ENCODE measurements at regions not wholly inside any gene's neighbourhood (a gene's known extent, or its start where the extent isn't known, plus 50 kb on each side); places are given as distances from the start of the nearest gene placed in this dataset.
A peak's percentile ranks its signal among the peaks of the same experiment; 100 is the strongest.

DNA sequence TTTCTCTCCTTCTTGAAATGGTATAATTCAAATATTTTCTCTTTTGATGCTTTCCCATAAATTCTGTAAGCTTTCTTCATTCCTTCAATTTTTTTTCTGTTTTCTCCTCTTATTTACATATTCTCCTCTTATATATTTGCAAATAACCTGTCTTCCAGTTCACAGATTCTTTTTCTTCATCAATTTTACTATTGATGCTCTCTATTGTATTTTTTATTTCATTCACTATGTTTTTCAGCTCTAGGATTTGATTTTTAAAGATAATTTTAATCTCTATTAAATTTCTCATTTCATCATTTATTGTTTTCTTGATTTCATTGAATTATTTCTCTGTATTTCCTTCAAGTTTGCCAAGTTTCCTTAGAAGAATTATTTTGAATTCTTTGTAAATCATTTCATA lies 54.0 kb upstream of the PRPS1L1 start:
- intact Hi-C loops (cut with DNase I), result loop anchor here (10.0 kb wide), 1 partner anchor 263 kb away; no protein-coding TSS in a partner anchor
- no peak for DNase-seq
- no peaks in the 10 kb centered on the region for H3K9me3 ChIP-seq

DNA sequence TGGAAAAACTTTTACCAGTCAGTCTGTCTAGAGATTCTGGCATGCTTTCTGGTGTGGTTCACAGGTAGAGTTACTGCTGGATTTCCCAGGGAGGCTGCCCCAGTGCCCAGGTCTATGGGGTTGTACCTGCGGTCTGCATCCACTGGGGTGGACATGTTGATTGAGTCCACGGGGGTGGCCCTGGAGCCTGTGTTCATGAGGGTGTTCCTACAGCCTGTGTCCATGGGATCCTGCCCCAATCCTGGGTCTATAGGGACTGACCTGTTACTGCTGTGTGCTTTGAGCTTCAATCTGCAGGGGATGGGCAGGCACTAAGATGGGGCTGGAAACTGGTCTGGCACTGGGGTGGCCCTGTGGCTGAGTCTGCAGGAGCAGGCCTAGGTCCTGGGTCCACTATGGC lies 54.5 kb upstream of the PRPS1L1 start:
- no peaks in the 10 kb centered on the region for H3K36me3 ChIP-seq
- WGBS, 2 donors, result 81 to 93% methylated on average over 2 of the region's 2 CpGs
- no peak overlapping the region for H3K27ac ChIP-seq
- H3K27me3 ChIP-seq, result no peaks in the 10 kb centered on the region
- TF ChIP-seq, protein P1, sequence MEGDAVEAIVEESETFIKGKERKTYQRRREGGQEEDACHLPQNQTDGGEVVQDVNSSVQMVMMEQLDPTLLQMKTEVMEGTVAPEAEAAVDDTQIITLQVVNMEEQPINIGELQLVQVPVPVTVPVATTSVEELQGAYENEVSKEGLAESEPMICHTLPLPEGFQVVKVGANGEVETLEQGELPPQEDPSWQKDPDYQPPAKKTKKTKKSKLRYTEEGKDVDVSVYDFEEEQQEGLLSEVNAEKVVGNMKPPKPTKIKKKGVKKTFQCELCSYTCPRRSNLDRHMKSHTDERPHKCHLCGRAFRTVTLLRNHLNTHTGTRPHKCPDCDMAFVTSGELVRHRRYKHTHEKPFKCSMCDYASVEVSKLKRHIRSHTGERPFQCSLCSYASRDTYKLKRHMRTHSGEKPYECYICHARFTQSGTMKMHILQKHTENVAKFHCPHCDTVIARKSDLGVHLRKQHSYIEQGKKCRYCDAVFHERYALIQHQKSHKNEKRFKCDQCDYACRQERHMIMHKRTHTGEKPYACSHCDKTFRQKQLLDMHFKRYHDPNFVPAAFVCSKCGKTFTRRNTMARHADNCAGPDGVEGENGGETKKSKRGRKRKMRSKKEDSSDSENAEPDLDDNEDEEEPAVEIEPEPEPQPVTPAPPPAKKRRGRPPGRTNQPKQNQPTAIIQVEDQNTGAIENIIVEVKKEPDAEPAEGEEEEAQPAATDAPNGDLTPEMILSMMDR (IDR thresholded peaks at IDR 0.05), result no peak
- TF ChIP-seq POLR2AphosphoS5 (IDR thresholded peaks at IDR 0.05), result no peak
- no peak for TF ChIP-seq EP300 (IDR thresholded peaks at IDR 0.05)
- TF ChIP-seq POLR2A (IDR thresholded peaks at IDR 0.05), result no peak
- H3K9me3 ChIP-seq, result no peaks in the 10 kb centered on the region
- H3K4me3 ChIP-seq, result no peak overlapping the region
- DNase-seq, result no peak
- peaks cover 0 to 9% (median 6%) of the 10 kb centered on the region in 4 donors for H3K4me1 ChIP-seq
- intact Hi-C loops (cut with DNase I), result loop anchor here (10.0 kb wide), 1 partner anchor 263 kb away; no protein-coding TSS in a partner anchor

More for the DNA sequence above, 54.0 kb upstream of the PRPS1L1 start:
- no peak overlapping the region for H3K27ac ChIP-seq
- H3K27me3 ChIP-seq, result no peaks in the 10 kb centered on the region
- no peak overlapping the region for H3K4me3 ChIP-seq
- H3K4me1 ChIP-seq, result peaks cover 0 to 7% (median 4%) of the 10 kb centered on the region in 4 donors
- no peaks in the 10 kb centered on the region for H3K36me3 ChIP-seq
- no peak for TF ChIP-seq POLR2AphosphoS5 (IDR thresholded peaks at IDR 0.05)
- no peak for TF ChIP-seq EP300 (IDR thresholded peaks at IDR 0.05)
- no peak for TF ChIP-seq POLR2A (IDR thresholded peaks at IDR 0.05)
- TF ChIP-seq, protein P1 (IDR thresholded peaks at IDR 0.05), result no peak

- Histone ChIP-seq H3K4me1 (peaks cover 0 to 16% (median 8%) of the 10 kb centered on the region in 4 donors), H3K4me3 (peak overlapping the region; percentile 69 to 95 (median 83)), H3K36me3 (no peaks in the 10 kb centered on the region), H3K9me3 (no peaks in the 10 kb centered on the region), H3K27ac (peak overlapping the region; percentile 66 to 87 (median 74)), H3K27me3 (no peaks in the 10 kb centered on the region)
- DNase-seq, result peak; percentile 70
- 1% methylated on average over 108 of the region's 108 CpGs for WGBS, 2 donors
- intact Hi-C loops (cut with DNase I), result loop anchor here (10.0 kb wide), 1 partner anchor 258 kb away; no protein-coding TSS in a partner anchor
- TF ChIP-seq EP300 (IDR thresholded peaks at IDR 0.05), result no peak
- TF ChIP-seq, protein P1 (IDR thresholded peaks at IDR 0.05), result peak in 1 of 4 experiments; percentile 40
- no peak for TF ChIP-seq POLR2AphosphoS5 (IDR thresholded peaks at IDR 0.05)
Measured at GRCh38 chr7:18086165-18087025, 58.7 kb upstream of the PRPS1L1 start.

GRCh38 chr7:18087026-18087686 lies 59.5 kb upstream of the PRPS1L1 start:
- Histone ChIP-seq H3K4me3 (peak overlapping the region; percentile 69 to 95 (median 83)), H3K27me3 (no peaks in the 10 kb centered on the region), H3K27ac (peak overlapping the region; percentile 46 to 87 (median 64)), H3K4me1 (peaks cover 0 to 16% (median 8%) of the 10 kb centered on the region in 4 donors), H3K9me3 (no peaks in the 10 kb centered on the region), H3K36me3 (no peaks in the 10 kb centered on the region)
- intact Hi-C loops (cut with DNase I), result loop anchor here (10.0 kb wide), 1 partner anchor 258 kb away; no protein-coding TSS in a partner anchor
- TF ChIP-seq EP300 (IDR thresholded peaks at IDR 0.05) (no peak), POLR2AphosphoS5 (IDR thresholded peaks at IDR 0.05) (no peak), POLR2A (IDR thresholded peaks at IDR 0.05) (no peak)
- TF ChIP-seq, protein P1 (IDR thresholded peaks at IDR 0.05), result no peak
- no peak for DNase-seq
- WGBS, 2 donors, result 8 to 16% methylated on average over 38 of the region's 38 CpGs
